ENCODE measurements at regions not wholly inside any gene's neighbourhood (a gene's known extent, or its start where the extent isn't known, plus 50 kb on each side); places are given as distances from the start of the nearest gene placed in this dataset.

- in situ Hi-C loops (cut with MboI) (no loop called here), intact Hi-C loops (cut with micrococcal nuclease) (no loop called here)
- Histone ChIP-seq H3K9me3 (replicated peaks; ENCODE audit: control insufficient read depth, insufficient read depth, low read depth, low read length) (no peaks in the 10 kb centered on the region), H3K9ac (ENCODE audit: insufficient read depth in 1 of 2, low read depth in 2 of 2, low read length in 2 of 2) (no peak overlapping the region), H3K79me2 (ENCODE audit: control insufficient read depth, insufficient read depth, low read length) (no peaks in the 10 kb centered on the region), H3K9me1 (ENCODE audit: control insufficient read depth, insufficient read depth, low read length) (peaks cover under 1% of the 10 kb centered on the region), H3K36me3 (ENCODE audit: control insufficient read depth, insufficient read depth, low read length) (no peaks in the 10 kb centered on the region), H3K4me2 (ENCODE audit: insufficient read depth, low read length) (no peak overlapping the region), H3K4me3 (no peak overlapping the region), H3K4me1 (replicated peaks in 1 of 2; ENCODE audit: control insufficient read depth in 2 of 2, insufficient read depth in 2 of 2, low read length in 2 of 2) (no peaks in the 10 kb centered on the region), H4K20me1 (replicated peaks; ENCODE audit: control insufficient read depth, insufficient read depth, low read length) (no peaks in the 10 kb centered on the region), H2AFZ (ENCODE audit: low read depth, low read length) (no peak overlapping the region), H3K27ac (ENCODE audit: extremely low read depth, low read depth, low read length) (no peak overlapping the region), H3K27me3 (ENCODE audit: control insufficient read depth in 2 of 2, insufficient read depth in 2 of 2, low read length in 2 of 2) (peaks cover 0 to 15% of the 10 kb centered on the region in 2 experiments; a peak in 3 of 5 replicates)
- no TSS peak for BruUV-seq (replicated peaks)
- ATAC-seq, result no peak
- FAIRE-seq, result no peak
- 0% methylated on average over 2 of the region's 2 CpGs for WGBS (ENCODE audit: insufficient coverage, low coverage, missing lambda C conversion rate)
- TF ChIP-seq PRDM10 (IDR thresholded peaks at IDR 0.05; ENCODE audit: partially characterized antibody), result no peak
- no peak for TF ChIP-seq TEAD2 (tag; IDR thresholded peaks at IDR 0.05)
- no peak for TF ChIP-seq XRCC3 (IDR thresholded peaks at IDR 0.05)
- no peak for TF ChIP-seq ZNF79 (CRISPR knock-in tag; IDR thresholded peaks at IDR 0.05; ENCODE audit: low read depth)
- TF ChIP-seq JUND (IDR thresholded peaks at IDR 0.05; ENCODE audit: borderline replicate concordance, low read depth, low read length), result no peak
- no peak for TF ChIP-seq JUND (tag; IDR thresholded peaks at IDR 0.05; ENCODE audit: borderline replicate concordance, low read depth, low read length)
- no peak for TF ChIP-seq E2F8 (IDR thresholded peaks at IDR 0.05; ENCODE audit: low read depth, partially characterized antibody)
- no peak for TF ChIP-seq MEIS2 (IDR thresholded peaks at IDR 0.05; ENCODE audit: partially characterized antibody)
- no peak for TF ChIP-seq PHF21A (IDR thresholded peaks at IDR 0.05; ENCODE audit: borderline replicate concordance, low read depth)
- ChIA-PET POLR2A (interaction anchor here (0.7 kb wide), 1 partner anchor 549 kb away, joined by 3 read pairs; no protein-coding TSS in a partner anchor), CTCF (ENCODE audit: low intra/inter-chr PET ratio) (no interaction called here)
- DNase-seq (ENCODE audit: extremely low read depth in 1 of 4, low spot score in 3 of 4), result no peak
Observed at GRCh38 chr2:8123464-8123863, 558.4 kb upstream of the ID2 start.

Measured in K562 (cell line).